Astrocyte (in vitro differentiated cells and primary cell): ENCODE measurements at regions not wholly inside any gene's neighbourhood (a gene's known extent, or its start where the extent isn't known, plus 50 kb on each side); places are given as distances from the start of the nearest gene placed in this dataset.

Experiments
- CTCF ChIP-seq: IDR thresholded peaks from 2 replicates; pipeline ENCODE4 v1.5.1; 2011; ENCODE audit warnings: low read depth, mild to moderate bottlenecking, inconsistent platforms, low read length, moderate library complexity; ENCODE audit not compliant: insufficient read depth
- EZH2 ChIP-seq: IDR thresholded peaks from 2 replicates; pipeline ENCODE4 v1.6.1; 2012; ENCODE audit warnings: mild to moderate bottlenecking, low read length, inconsistent platforms; ENCODE audit not compliant: insufficient read depth

- TF ChIP-seq CTCF (no peak), EZH2 (no peak)
These were observed 538.2 kb upstream of the ZNF462 start for GRCh38 chr9:106324591-106325280.
